CD4-positive, CD25-positive, alpha-beta regulatory T cell (primary cell): ENCODE measurements at regions not wholly inside any gene's neighbourhood (a gene's known extent, or its start where the extent isn't known, plus 50 kb on each side); places are given as distances from the start of the nearest gene placed in this dataset.
"Not testable (repeated sequence)": the region's sequence is repeated elsewhere in the genome, so short reads cannot be mapped to it uniquely, and the experiment has no call there.

Source experiments
- ATAC-seq, 2 donors: fragments of 150-1000 bp; cut with Tn5 transposase; one replicate each; pipeline ENCODE4 v1.10.0; 2021; ENCODE audit warnings: low read depth in 2 of 2, moderate number of reproducible peaks in 2 of 2, moderate library complexity in 1 of 2
- DNase-seq, 3 donors: peaks; one replicate each; pipeline versions ENCODE4 v3.0.0 to v3.0.0-alpha.2; 2012 to 2022; ENCODE audit warnings: mixed read lengths in 1 of 3
- H3K27ac ChIP-seq: one replicate; pipeline ENCODE4 v1.7.0; 2013; ENCODE audit warnings: mild to moderate bottlenecking, low read length; ENCODE audit not compliant: insufficient read depth, poor library complexity, severe bottlenecking
- H3K27me3 ChIP-seq: one replicate; pipeline ENCODE4 v1.7.0; 2013; ENCODE audit warnings: low read length; ENCODE audit not compliant: control insufficient read depth, insufficient read depth
- H3K36me3 ChIP-seq: one replicate; pipeline ENCODE4 v1.7.0; 2013; ENCODE audit warnings: mild to moderate bottlenecking, low read length, moderate library complexity; ENCODE audit not compliant: control insufficient read depth, insufficient read depth
- H3K4me1 ChIP-seq: 2 replicates; pipeline ENCODE4 v1.7.0; 2013; ENCODE audit warnings: mild to moderate bottlenecking, low read length; ENCODE audit not compliant: insufficient read depth, control insufficient read depth, poor library complexity, severe bottlenecking
- H3K4me3 ChIP-seq: one replicate; pipeline ENCODE4 v1.7.0; 2013; ENCODE audit warnings: low read depth, mild to moderate bottlenecking, low read length, moderate library complexity
- H3K9me3 ChIP-seq, 2 experiments: 1 replicate in 1 of 2; 2 replicates in 1 of 2; pipeline ENCODE4 v1.7.0; 2013; ENCODE audit warnings: low read length in 2 of 2, mild to moderate bottlenecking in 1 of 2, moderate library complexity in 1 of 2; ENCODE audit not compliant: control insufficient read depth in 2 of 2
- H3K27ac Mint-ChIP-seq, 3 donors: one replicate each; pipeline ENCODE4 v1.8.0; 2020 to 2022; ENCODE audit warnings: mild to moderate bottlenecking in 3 of 3, mixed read lengths in 3 of 3, moderate library complexity in 2 of 3
- H3K27me3 Mint-ChIP-seq: one replicate; pipeline ENCODE4 v1.8.0; 2022; ENCODE audit warnings: mild to moderate bottlenecking, mixed read lengths
- H3K36me3 Mint-ChIP-seq: one replicate; pipeline ENCODE4 v1.8.0; 2020; ENCODE audit warnings: mixed read lengths
- H3K4me1 Mint-ChIP-seq, 4 donors: one replicate each; pipeline ENCODE4 v1.8.0; 2020 to 2022; ENCODE audit warnings: mixed read lengths in 4 of 4, mild to moderate bottlenecking in 1 of 4
- H3K4me3 Mint-ChIP-seq, 4 donors: one replicate each; pipeline ENCODE4 v1.8.0; 2020 to 2022; ENCODE audit warnings: mild to moderate bottlenecking in 4 of 4, mixed read lengths in 4 of 4, moderate library complexity in 3 of 4
- H3K9me3 Mint-ChIP-seq, 7 donors: one replicate each; pipeline ENCODE4 v1.8.0; 2020 to 2022; ENCODE audit warnings: mixed read lengths in 7 of 7, mild to moderate bottlenecking in 3 of 7, moderate library complexity in 2 of 7

DNA sequence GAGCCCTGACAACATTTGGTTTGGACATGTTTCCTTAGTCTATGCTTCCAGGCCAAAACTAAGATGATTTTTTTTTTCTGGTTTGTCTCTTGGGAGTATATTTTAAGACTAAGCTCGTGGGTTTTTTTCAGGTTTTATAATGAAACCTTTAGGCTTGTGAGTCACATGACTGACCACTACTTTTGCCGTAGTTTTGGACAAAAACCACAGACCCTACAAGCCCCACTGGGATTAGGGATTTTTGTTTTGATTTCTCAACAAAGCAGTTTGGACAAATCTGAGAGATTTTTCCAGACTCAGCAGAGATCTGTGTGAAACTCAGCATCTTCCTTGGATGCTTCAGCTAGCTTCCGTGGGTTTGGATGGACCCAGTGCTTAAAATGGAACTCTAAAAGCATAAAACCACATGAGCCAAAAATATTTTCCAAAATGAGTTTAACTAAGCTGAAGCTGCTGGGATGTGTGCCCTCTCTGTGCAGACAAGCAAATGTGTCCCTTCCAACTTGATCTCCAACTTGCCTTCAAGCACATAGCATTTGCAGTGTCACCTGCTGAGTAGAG, 70.3 kb upstream of the SMIM15 start:
- no peaks in the 10 kb centered on the region for H3K27me3 Mint-ChIP-seq
- no peaks in the 10 kb centered on the region for H3K36me3 Mint-ChIP-seq
- no peaks in the 10 kb centered on the region for H3K9me3 Mint-ChIP-seq
- Histone ChIP-seq H3K4me3 (no peak overlapping the region), H3K36me3 (no peaks in the 10 kb centered on the region), H3K27me3 (no peaks in the 10 kb centered on the region), H3K9me3 (no peaks in the 10 kb centered on the region), H3K4me1 (no peaks in the 10 kb centered on the region), H3K27ac (no peak overlapping the region)
- DNase-seq (no peak), ATAC-seq (no peak)
- no peak overlapping the region for H3K27ac Mint-ChIP-seq
- peaks cover 0 to 4% (median 2%) of the 10 kb centered on the region in 4 donors for H3K4me1 Mint-ChIP-seq
- no peak overlapping the region for H3K4me3 Mint-ChIP-seq

DNA sequence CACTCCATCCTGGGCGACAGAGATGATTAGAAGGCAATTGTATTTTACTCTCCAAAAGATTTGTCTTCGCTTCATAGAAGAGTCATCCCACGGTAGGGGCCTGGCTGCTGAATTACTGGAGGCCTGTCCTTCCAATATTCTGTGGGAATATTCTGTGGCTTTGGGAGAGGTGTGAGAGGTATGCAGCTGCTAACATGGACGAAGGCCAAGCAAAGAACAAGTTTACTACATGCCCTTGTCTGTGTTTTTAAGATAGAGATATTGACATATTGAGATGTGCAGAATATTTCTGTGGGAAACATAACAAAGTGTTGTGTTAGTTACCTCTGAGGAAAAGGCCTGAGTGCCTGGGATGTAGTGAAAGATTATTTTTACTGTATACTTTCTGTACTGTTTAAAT, 71.8 kb upstream of the SMIM15 start:
- Histone ChIP-seq H3K4me1 (no peaks in the 10 kb centered on the region), H3K36me3 (no peaks in the 10 kb centered on the region), H3K9me3 (no peaks in the 10 kb centered on the region), H3K4me3 (no peak overlapping the region), H3K27ac (no peak overlapping the region), H3K27me3 (no peaks in the 10 kb centered on the region)
- H3K36me3 Mint-ChIP-seq = no peaks in the 10 kb centered on the region
- H3K9me3 Mint-ChIP-seq = peaks cover 0 to 2% (median 0%) of the 10 kb centered on the region in 7 donors
- H3K4me3 Mint-ChIP-seq = no peak overlapping the region
- H3K27me3 Mint-ChIP-seq = no peaks in the 10 kb centered on the region
- no peak for DNase-seq
- H3K4me1 Mint-ChIP-seq = peaks cover 0 to 4% (median 2%) of the 10 kb centered on the region in 4 donors
- no peak for ATAC-seq
- H3K27ac Mint-ChIP-seq = no peak overlapping the region

DNA sequence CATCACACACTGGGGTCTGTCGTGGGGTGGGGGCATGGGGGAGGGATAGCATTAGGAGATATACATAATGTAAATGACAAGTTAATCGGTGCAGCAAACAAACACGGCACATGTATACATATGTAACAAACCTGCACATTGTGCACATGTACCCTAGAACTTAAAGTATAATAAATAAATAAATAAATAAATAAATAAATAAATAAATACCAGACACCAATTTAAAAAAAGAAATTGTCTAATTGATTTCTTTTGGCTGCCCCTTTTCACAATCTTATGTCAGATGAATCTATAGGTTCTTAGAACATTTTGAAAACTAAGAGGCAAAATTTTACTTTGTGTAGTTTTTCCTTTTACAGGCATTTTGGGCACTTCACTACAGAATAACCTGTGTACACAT, 74.4 kb upstream of the SMIM15 start:
- not testable (repeated sequence) for H3K27me3 ChIP-seq, H3K4me3 Mint-ChIP-seq, H3K9me3 Mint-ChIP-seq, H3K27ac Mint-ChIP-seq, H3K4me1 Mint-ChIP-seq, H3K36me3 Mint-ChIP-seq, H3K9me3 ChIP-seq, H3K4me1 ChIP-seq, H3K4me3 ChIP-seq, H3K27me3 Mint-ChIP-seq, H3K36me3 ChIP-seq, H3K27ac ChIP-seq, ATAC-seq, DNase-seq

DNA sequence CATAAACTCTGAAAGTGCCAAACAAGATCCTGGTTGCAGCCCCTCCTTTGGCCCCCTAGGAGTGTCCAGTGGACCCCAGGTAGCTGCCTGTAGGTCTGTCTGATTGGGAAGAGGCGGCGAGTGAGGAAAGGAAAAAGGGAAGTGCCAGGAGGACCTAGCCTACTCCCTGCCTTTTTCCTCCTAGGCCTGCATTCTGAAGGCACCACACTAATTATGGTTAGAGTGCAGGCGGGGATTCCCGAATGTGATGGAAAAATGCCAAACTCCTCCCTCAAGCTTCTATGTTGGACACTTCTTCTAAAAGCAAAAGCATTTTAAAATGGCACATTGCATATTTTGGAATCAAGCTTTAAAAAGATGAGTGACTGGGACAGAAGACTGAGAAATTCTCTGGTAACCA, 83.2 kb upstream of the SMIM15 start:
- no peaks in the 10 kb centered on the region for H3K36me3 ChIP-seq
- no peak overlapping the region for H3K27ac ChIP-seq
- DNase-seq (no peak), ATAC-seq (no peak)
- H3K9me3 ChIP-seq = no peaks in the 10 kb centered on the region
- no peaks in the 10 kb centered on the region for H3K4me1 ChIP-seq
- no peaks in the 10 kb centered on the region for H3K27me3 ChIP-seq
- H3K27ac Mint-ChIP-seq = no peak overlapping the region
- no peaks in the 10 kb centered on the region for H3K4me1 Mint-ChIP-seq
- no peak overlapping the region for H3K4me3 Mint-ChIP-seq
- no peaks in the 10 kb centered on the region for H3K36me3 Mint-ChIP-seq
- peaks cover 4% of the 10 kb centered on the region for H3K27me3 Mint-ChIP-seq
- no peak overlapping the region for H3K4me3 ChIP-seq
- peaks cover 0 to 10% (median 0%) of the 10 kb centered on the region in 7 donors for H3K9me3 Mint-ChIP-seq

DNA sequence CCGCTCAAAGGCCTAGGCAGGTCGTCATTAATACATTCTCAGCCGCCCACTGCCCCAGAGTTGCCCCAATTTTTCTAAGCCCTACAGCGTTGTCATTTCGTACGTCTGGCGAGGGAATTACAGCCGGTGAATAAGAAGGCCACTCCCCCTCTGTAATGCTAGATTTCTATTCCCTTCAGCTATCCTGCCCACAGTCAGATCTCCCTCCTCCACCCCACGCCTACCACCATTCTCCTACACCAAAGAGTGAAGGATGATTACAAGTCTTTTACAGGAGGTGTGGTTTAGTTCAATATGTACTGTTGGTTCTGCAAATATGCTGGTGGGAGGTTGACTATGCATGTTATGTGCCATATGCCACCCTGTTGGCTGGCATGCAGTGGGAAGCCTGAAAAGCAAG, 83.7 kb upstream of the SMIM15 start:
- Mint-ChIP-seq H3K36me3 (no peaks in the 10 kb centered on the region), H3K4me1 (no peaks in the 10 kb centered on the region), H3K9me3 (peaks cover 0 to 11% (median 0%) of the 10 kb centered on the region in 7 donors), H3K4me3 (no peak overlapping the region), H3K27ac (no peak overlapping the region), H3K27me3 (peaks cover 4% of the 10 kb centered on the region)
- Histone ChIP-seq H3K36me3 (no peaks in the 10 kb centered on the region), H3K4me1 (no peaks in the 10 kb centered on the region), H3K27me3 (no peaks in the 10 kb centered on the region), H3K4me3 (no peak overlapping the region), H3K9me3 (no peaks in the 10 kb centered on the region), H3K27ac (no peak overlapping the region)
- ATAC-seq (no peak), DNase-seq (no peak)

DNA sequence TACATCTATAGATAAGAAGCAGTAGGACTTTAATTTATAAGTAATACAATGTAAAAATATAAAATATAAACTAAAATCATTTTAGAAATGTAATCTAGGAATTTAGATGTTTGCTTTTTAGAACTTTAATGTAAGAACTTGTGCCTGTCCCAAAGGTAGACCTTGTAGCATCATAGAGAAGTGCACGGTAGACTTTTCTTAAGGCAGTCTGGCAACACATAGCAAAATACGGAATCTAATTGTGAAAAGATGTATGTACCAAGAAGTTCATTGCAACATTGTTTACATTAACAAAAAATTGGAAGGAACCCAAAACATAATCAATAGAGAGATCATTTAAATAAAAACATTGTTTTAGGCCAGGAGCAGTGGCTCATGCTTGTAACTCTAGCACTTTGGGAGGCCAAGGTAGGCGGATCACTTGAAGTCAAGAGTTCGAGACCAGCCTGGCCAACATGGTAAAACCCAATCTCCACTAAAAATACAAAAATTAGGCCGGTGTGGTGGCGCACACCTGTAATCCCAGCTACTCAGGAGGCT, 84.6 kb upstream of the SMIM15 start:
- no peaks in the 10 kb centered on the region for H3K36me3 Mint-ChIP-seq
- Histone ChIP-seq H3K36me3 (no peaks in the 10 kb centered on the region), H3K4me3 (no peak overlapping the region), H3K27ac (no peak overlapping the region), H3K4me1 (no peaks in the 10 kb centered on the region), H3K9me3 (no peaks in the 10 kb centered on the region), H3K27me3 (no peaks in the 10 kb centered on the region)
- H3K4me1 Mint-ChIP-seq = no peaks in the 10 kb centered on the region
- ATAC-seq (no peak), DNase-seq (no peak)
- peaks cover 11% of the 10 kb centered on the region for H3K27me3 Mint-ChIP-seq
- peaks cover 0 to 11% (median 0%) of the 10 kb centered on the region in 7 donors for H3K9me3 Mint-ChIP-seq
- no peak overlapping the region for H3K4me3 Mint-ChIP-seq
- H3K27ac Mint-ChIP-seq = no peak overlapping the region

DNA sequence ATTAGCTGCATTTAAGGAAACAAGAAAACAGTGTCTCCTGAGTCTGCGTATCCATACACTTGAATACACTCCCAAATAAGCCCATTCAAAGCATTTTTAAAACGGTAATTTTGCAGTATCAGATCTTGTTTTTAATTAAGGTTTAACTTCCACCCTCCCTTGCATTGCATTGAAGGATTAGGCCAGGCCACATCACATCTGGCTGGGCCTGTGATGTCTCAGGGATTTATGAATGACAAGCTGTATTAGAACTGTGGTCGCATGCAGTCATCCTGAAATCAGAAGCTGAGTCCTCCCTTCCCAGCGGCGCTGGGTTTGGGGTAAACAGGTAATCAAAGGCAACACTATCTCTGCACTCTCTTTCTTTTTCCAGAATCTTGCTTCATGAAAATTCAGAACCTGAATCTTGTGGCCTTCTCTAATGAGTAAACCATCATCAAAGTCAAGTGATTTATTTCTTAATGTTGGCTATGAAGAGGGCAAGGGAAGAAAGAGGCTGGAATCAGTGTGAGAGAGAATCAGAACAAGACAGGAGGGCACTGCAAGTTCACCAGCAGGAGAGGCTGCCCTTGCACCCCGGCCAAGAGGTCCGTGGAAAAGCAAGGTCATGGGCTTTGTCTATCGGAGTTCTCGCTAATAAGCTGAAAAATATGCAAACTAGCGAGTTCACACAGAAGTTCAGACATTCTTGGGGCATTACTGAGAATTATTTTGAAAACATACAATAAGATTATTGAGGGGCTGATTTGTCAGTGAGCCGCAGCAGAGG, 80.0 kb upstream of the ZSWIM6 start:
- H3K27ac Mint-ChIP-seq = no peak overlapping the region
- H3K36me3 Mint-ChIP-seq = no peaks in the 10 kb centered on the region
- H3K27me3 Mint-ChIP-seq = peaks cover 11% of the 10 kb centered on the region
- Histone ChIP-seq H3K27me3 (no peaks in the 10 kb centered on the region), H3K4me1 (no peaks in the 10 kb centered on the region), H3K4me3 (no peak overlapping the region), H3K9me3 (no peaks in the 10 kb centered on the region), H3K36me3 (no peaks in the 10 kb centered on the region), H3K27ac (no peak overlapping the region)
- H3K9me3 Mint-ChIP-seq = peaks cover 0 to 11% (median 0%) of the 10 kb centered on the region in 7 donors
- DNase-seq (no peak), ATAC-seq (no peak)
- H3K4me1 Mint-ChIP-seq = no peaks in the 10 kb centered on the region
- H3K4me3 Mint-ChIP-seq = no peak overlapping the region

DNA sequence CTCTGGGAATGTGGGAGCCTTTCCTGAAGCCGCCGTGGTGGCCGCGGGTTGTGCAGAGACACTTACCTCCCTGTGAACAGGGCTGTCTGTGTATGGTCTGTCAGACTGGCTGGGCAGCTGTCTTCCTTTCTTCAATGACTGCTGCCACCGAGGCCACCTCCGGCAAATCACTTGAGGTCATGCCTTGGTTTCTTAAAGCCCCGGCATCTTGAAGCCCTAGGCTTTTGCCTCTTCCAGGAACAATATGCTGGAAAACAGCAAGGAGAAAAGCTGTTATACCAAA, 79.5 kb upstream of the ZSWIM6 start:
- ATAC-seq = no peak
- Histone ChIP-seq H3K27ac (no peak overlapping the region), H3K27me3 (no peaks in the 10 kb centered on the region), H3K4me1 (no peaks in the 10 kb centered on the region), H3K4me3 (no peak overlapping the region), H3K9me3 (no peaks in the 10 kb centered on the region), H3K36me3 (no peaks in the 10 kb centered on the region)
- H3K9me3 Mint-ChIP-seq = peaks cover 0 to 11% (median 0%) of the 10 kb centered on the region in 7 donors
- no peaks in the 10 kb centered on the region for H3K4me1 Mint-ChIP-seq
- peaks cover 11% of the 10 kb centered on the region for H3K27me3 Mint-ChIP-seq
- no peak for DNase-seq
- H3K4me3 Mint-ChIP-seq = no peak overlapping the region
- H3K36me3 Mint-ChIP-seq = no peaks in the 10 kb centered on the region
- no peak overlapping the region for H3K27ac Mint-ChIP-seq
